GM19463 (cell line): ENCODE measurements at regions not wholly inside any gene's neighbourhood (a gene's known extent, or its start where the extent isn't known, plus 50 kb on each side); places are given as distances from the start of the nearest gene placed in this dataset.
"Not testable (repeated sequence)": the region's sequence is repeated elsewhere in the genome, so short reads cannot be mapped to it uniquely, and the experiment has no call there.

ENCODE experiments used
- ATAC-seq: cut with Tn5 transposase; IDR thresholded peaks from one replicate; pipeline ENCODE4 v1.9.1; 2021; ENCODE audit warnings: mild to moderate bottlenecking, moderate library complexity; ENCODE audit not compliant: unreplicated experiment

GRCh38 chr4:65265526-65265925, 404.8 kb downstream of the EPHA5 start:
- ATAC-seq, result no peak

DNA sequence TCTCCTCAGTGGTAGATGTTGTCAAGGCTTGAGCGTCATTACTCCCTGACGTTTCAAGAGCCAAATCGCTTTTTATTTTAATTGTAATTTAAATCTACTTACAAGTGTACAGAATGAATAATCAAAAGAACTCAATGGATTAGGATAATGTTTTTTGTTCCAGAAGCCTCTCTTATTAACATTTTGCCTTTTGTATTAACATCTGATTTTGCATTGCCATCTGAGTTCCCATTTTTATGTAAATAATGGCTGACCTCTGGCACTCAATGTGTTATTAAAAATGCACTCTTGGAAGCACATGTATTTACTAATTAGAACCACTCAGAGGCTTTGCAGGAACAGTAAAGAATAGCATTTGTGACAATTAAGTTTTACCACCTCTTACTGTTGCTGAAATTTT, 411.0 kb downstream of the EPHA5 start:
- ATAC-seq, result no peak

DNA sequence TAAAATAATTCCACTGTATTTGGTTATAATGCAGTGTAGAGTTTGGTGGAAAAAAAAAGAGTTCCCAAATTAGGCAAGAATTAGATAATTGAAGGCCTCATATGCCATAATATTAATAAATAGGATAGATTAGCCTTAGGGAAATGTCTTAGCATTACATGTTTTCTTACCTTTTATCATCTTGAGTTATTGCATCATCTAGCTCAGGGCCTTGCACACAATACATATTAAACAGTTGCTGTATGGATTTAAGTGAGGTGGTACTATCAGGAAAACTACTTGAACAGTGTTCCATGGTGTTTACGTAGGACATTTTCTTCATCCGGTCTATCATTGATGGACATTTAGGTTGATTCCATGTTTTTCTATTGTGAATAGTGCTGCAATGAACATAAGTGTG, 419.4 kb downstream of the EPHA5 start:
- no peak for ATAC-seq

DNA sequence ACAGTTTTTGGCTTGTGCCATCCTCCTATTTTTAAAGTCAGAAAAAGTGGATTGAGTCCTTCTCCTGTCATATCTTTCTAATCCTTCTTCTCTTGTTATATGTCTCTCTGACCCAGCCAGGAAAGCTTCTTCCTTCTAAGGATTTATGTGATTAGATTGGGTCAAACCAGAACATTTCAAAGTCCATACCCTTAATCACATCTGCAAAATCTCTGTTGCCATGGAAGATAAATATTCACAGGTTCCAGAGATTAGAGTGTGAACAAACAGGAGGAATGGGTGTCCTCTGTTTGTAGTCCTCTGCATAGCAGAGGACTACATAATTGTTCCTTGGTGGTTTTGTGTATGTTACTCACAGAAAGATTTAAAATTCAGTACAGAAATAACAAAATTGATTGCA, 421.2 kb downstream of the EPHA5 start:
- ATAC-seq, result no peak

DNA sequence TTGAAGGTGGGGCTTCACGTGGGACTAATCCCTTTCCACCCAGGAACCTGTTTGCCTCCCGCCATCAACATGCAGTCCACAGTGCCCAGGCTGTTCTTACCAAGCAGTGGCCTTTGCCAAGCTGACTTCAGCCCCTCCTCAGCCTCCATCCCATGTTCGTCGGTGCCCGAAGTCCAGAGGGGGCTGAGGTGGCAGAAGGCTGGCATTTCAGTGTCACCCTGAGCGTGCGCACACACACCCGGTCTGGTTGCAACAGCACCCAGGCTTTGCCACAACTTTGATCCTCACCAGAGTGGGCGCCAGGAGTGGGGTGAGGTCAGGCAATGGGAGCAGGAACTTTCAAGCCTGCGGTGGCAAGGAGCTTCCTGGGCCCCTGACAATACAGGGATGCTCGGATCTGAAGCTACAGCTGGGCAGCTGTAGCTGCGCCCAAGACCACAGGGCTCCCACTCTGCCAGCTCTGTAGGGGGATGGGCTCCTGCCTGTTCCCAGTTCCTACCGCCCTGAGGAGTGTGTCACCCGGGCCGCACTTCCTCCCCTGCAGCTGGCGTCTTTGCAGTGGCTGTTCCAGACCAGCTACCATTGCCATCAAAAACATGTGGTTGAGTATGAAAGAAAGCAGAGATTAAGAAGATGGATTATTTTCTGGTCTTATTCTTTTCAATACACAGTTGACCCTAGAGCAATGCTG, 428.0 kb downstream of the EPHA5 start:
- no peak for ATAC-seq

DNA sequence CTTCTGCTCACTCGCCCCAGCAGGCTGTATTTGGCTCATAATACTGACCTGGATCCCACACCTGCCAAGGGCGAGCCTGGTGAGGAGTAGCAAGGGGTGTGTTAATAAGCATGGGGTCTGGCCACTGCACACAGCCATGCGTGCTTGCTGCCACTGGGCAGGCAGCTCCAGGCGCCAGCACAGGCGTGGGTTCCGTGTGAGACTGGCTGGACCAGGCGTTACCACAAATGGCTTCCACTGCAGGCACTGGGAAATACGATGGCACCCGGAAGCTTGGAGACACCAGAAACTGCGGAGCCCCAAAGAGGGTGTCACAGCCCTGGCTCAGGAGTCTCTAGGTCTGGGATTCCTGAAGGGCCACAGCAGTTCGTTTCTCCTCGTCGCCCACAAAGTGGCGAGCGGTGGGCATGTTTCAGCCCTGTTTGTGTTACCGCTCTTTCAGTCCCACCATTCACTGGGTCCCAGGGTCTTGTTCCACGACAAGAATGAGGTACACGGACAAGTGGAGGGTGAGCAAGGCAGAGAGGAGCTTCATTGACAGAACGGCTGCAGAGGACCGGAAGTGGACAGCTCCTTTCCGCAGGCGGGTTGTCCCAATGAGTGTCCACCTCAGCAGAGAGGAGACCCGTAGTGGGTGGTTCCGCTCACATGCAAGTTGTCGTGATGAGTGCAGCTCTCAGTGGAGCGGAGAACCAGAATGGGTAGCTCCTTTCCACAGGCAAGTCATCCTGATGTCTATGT, 428.9 kb downstream of the EPHA5 start:
- no peak for ATAC-seq

GRCh38 chr4:65234061-65234460, 436.2 kb downstream of the EPHA5 start:
- ATAC-seq, result no peak

GRCh38 chr4:65227628-65228027, 442.7 kb downstream of the EPHA5 start:
- ATAC-seq, result no peak

- ATAC-seq, result no peak
Measured at GRCh38 chr4:65223601-65224000, 446.7 kb downstream of the EPHA5 start.

- ATAC-seq, result not testable (repeated sequence)
Measured at GRCh38 chr4:65223074-65223473, 447.2 kb downstream of the EPHA5 start.

GRCh38 chr4:65217179-65217578, 453.1 kb downstream of the EPHA5 start:
- no peak for ATAC-seq

- no peak for ATAC-seq
Measured at GRCh38 chr4:65202853-65203236, 467.4 kb downstream of the EPHA5 start.

DNA sequence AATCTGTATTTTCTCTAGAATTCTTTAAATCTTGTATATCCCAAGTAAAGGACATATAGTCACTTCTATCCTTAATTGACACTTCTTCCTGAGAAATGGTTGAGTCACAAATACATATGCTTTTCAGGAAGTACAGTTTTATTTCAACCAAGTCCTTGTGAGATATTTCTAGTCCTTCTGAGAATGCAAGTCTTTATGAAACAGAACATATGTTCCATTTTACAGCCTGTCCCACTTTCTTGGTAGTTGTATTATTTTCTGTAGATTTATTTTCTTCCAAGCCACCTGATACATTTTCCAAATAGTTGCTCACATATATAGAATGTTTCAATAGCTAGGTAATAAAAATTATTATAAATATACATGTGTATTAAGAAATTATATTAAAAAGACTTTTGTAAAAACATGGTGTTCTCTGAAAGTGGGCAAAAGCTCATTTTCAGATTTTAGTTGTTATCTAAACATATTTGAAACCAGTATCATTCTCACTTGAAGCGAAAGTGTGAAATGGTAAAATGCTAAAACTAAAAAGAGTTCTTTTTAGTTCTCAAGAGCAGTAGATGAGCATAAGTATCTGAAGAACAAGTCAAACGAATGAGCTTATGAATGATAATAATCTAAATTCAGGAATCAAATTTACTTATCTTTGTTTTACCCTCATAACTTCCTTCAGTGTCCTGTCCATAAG, 468.0 kb downstream of the EPHA5 start:
- ATAC-seq, result no peak

- ATAC-seq, result no peak
Measured at GRCh38 chr4:65195666-65196065, 474.6 kb downstream of the EPHA5 start.

DNA sequence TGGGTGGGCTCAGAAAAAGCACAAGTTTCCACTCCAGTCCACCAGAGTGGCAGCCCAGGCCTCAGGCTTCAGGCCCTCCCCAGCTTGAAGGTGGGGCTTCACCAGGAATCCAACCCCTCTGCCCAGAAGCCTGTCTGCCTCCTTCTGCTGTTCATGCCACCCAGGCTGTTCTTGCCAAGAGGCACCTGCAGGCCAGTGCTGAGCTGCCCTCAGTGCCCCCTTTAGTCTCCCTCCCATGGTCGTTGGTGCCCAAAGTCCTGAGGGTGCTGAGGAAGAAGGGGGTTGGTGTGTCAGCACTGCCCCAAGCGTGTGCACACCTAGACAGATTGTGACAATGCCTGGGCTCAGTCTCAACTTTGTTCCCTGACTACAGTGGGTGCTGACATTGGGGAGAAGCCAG, 475.3 kb downstream of the EPHA5 start:
- ATAC-seq, result no peak

DNA sequence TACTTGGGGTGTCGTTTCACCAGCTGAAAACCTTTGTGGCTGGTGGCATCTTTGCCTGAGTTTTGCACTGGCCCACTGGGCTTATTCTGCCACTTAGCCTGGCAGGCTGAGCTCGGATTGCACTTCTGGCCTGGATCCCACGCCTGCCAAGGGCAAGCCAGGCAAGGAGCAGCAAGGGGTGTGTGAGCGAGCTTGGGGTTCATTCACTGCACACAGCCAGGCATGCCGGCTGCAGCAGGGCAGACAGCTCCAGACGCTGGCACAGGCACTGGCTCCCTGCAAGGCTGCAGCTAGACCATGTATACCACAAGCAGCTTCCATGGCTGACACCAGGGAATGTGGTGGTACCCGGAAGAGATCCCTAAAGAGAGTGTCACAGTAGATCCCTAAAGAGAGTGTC, 476.3 kb downstream of the EPHA5 start:
- no peak for ATAC-seq

- ATAC-seq, result no peak
Measured at GRCh38 chr4:65190780-65191179, 479.5 kb downstream of the EPHA5 start.

DNA sequence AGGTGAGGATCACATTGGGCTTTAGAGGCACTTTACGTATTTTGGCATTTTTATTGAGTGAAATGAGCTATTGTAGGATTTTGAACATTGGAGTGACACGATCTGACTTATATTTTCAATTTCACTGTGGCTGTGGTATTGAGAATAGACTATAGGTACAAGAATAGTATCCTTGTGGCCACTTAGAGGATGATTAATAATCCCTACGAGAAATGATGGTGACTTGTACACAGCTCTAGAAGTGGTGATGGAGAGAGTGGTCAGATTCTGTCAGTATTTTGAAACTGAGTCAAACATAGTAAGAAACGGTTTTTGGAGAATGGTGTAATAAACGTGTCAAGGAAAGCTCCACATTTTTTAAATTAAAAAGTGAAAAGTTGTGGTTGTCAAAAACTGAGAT, 494.7 kb downstream of the EPHA5 start:
- no peak for ATAC-seq

GRCh38 chr4:65170768-65171514, 499.3 kb downstream of the EPHA5 start:
- no peak for ATAC-seq

DNA sequence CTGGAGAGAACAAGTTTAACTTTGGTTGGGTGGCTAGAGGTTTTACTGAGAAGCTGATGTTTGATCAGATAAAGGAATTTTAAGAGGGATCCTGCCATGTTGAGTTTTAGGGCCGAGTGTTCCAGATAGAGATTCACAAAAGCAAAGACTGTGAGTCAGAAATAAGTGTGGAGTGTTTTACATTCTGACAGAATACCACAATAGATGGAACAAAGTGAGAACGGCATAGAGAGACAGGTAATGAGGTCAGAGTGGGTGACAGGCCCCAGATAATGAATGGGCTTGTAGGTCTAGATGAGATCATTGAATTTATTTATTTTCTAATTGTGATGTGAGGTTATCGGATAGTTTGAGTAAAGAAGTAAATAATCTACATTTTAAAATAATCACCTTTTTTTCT, 502.6 kb downstream of the EPHA5 start:
- ATAC-seq, result no peak

GRCh38 chr4:65152205-65152604, 518.1 kb downstream of the EPHA5 start:
- no peak for ATAC-seq
